GM19372 (cell line): ENCODE measurements at regions not wholly inside any gene's neighbourhood (a gene's known extent, or its start where the extent isn't known, plus 50 kb on each side); places are given as distances from the start of the nearest gene placed in this dataset.
"Not testable (repeated sequence)": the region's sequence is repeated elsewhere in the genome, so short reads cannot be mapped to it uniquely, and the experiment has no call there.

Experiments used
- ATAC-seq: cut with Tn5 transposase; IDR thresholded peaks from one replicate; pipeline ENCODE4 v1.9.1; 2021; ENCODE audit warnings: mild to moderate bottlenecking, low read depth, moderate library complexity; ENCODE audit not compliant: unreplicated experiment

DNA sequence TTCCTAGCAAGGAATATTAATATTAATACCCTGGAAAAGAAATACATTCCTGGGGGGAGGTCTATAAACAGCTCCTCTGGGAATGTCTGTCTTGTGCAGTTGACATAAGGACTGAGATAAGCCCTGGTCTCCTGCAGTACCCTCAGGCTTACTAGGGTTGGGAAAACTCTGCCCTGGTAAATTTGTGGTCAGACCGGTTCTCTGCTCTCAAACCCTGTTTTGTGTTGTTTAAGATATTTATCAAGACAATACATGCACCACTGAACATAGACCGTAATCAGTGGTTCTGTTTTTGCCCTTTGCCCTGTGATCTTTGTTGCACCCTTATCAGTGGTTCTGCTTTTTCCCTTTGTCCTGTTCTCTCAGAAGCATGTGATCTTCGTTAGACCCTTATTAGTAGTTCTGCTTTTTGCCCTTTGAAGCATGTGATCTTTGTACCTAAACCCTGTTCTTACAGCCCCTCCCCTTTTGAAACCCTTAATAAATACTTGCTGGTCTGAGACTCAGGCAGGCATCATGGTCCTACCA, 112.3 kb upstream of the CRBN start:
- ATAC-seq = not testable (repeated sequence)

DNA sequence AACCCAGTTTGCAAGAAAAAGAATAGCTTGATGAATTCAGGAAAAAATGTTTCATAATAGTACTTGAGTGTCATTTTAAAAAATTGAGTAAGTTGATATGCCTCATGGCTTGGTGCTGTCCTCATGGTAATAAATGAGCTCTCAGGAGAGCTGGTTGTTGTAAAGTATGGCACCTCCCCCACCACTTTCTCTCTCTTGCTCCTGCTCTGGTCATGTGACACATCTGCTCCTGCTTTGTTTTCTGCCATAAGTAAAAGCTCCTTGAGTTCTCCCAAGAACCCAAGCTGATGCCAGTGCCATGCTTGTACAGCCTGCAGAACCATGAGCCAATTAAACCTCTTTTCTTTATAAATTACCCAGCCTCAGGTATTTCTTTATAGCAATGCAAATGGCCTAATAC, 108.8 kb upstream of the CRBN start:
- no peak for ATAC-seq

DNA sequence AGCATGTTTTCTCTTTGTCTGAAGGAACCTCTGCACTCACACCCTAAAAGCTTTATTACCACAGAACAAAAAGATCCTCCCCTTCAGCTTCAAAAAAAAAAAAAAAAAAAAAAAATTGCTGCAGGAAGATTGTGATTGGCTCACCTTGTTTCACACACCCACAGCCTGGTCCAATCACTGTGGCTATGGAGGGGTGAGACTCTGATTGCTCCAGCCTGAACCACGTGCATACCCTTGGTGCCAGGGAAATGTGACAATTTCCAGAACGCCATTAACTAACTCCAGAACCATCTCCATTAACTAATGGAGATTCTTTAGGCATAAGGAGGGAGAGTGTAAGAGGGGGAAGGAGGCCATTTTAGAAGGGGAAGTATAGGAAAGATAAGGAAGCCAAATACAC, 106.5 kb upstream of the CRBN start:
- no peak for ATAC-seq

DNA sequence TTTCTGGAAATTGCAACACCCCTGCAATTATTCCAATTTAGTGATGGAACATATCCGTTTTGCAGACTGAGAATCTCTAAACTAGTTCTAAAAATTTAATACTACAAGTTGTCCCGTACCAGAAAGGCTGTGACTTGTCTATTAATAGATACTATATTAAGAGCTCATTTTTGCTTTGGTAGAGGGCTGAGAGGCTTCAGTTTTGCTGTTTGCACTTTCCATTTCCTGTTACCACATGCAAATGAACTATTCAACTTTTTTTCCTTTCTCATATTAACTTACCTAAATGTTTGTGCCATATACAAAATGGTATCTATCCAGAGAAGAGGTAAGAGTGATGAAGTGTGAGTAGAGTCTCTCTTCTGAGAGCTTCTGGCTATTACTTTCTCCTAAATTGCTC, 101.5 kb upstream of the CRBN start:
- ATAC-seq = peak; percentile 65

DNA sequence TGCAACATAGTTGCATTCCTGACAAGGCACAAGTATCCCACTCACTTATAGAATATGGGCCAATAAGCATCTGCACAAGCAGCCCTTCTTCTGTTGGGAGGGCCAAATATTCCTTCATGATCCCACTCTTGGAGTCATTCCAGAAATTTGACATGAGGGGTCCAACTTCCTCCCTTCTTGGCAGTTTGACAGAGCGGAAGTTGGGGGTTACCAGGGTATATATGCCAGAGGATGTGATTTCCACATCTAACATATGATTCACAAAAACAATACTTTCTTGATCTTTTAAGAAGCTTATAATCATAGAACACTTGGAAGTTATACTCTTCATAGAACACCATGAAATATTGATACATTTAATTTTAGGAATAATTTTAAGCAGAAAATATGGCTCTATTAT, 100.9 kb upstream of the CRBN start:
- ATAC-seq = no peak

DNA sequence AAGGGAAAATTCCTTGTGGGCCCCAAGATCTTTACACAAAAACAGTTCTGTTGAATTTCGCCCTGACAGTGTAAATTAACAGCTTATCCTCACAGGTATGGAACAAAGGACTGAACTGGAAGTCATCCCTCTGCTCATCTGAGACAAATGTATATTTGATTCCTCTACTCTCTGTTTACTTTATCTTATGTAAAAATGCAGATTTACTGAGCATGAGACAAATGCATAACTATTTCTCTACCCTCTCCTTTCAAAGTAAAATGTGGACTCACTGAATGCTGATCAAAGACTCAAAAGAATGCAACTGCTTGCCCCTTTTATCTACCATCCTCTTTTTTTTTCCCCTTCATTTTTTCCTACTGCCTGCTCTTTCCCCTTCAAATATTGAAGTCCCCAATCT, 98.6 kb upstream of the CRBN start:
- ATAC-seq = no peak

DNA sequence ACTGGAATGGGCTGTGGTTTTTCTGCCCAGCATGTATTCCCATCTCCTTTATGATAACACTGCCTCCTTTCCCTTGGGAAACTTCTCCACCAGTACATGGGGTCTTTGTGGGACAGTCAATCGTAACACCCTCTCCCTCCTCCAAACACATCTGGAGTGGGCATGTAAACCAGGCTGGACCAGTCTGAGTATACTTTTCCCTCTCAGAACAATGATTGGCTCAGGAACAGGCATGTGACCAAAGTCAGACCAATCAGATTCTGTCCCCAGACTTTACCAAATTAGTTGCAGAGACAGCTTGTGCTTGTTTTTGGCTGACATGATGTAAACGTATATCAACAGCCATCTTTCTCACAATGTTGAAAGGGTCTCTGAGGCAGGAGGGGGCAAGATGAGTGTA, 97.1 kb upstream of the CRBN start:
- ATAC-seq = no peak

DNA sequence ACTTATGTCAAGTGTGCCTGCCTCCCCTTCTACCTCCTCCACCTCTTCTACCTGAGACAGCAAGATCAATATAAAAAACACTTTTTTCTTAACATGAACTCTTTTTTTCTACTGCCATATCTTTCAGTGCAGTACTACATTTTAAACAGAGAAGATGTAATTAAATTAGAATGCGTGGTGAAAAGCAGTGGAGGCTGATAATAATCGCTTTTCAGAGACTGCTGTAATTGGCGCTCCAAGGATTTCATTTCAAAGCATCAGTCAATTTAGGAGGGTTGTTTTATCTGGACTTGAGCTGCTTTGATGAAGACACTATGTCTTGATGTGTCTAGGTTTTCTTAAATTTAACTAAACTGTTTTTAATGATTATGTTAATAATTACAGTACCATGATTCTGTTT, 85.3 kb upstream of the CRBN start:
- no peak for ATAC-seq

DNA sequence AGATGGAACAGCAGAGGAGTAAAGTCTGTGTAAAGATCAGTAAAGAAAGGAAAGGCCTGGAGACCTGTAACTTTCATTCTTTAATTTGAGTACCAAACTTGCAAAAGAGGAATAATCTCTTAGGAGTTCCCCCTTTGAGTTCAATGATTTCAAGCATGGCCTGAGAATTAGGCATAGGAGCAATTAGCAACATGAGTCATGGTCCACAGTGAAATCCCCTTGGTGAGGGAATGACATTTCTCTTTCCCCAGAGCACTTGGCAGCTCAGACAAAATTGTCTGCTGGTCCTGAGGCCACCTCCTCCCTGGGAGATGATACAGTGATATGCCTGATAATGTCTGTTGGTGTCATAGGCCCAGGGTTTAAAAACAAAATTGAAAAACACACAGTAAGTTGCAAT, 81.4 kb upstream of the CRBN start:
- no peak for ATAC-seq

DNA sequence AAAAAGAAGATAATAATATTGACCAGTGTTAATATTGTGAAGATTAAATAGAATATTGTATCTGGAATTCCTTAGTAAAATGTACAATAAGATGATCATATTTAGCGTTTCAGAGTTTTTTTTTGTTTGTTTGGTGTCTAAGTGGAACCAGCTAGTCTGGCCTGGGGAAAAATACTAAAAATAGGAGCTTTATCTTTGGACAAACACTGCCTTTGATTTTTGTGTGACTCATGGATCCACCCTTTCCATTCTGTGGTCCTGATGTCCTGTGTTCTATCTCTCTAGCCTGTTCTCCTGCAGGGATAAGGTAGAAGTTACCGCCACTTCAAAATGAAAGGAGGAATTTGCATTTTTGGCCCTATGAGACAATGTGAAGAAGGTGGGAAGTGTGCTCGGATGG, 79.7 kb upstream of the CRBN start:
- ATAC-seq = no peak

DNA sequence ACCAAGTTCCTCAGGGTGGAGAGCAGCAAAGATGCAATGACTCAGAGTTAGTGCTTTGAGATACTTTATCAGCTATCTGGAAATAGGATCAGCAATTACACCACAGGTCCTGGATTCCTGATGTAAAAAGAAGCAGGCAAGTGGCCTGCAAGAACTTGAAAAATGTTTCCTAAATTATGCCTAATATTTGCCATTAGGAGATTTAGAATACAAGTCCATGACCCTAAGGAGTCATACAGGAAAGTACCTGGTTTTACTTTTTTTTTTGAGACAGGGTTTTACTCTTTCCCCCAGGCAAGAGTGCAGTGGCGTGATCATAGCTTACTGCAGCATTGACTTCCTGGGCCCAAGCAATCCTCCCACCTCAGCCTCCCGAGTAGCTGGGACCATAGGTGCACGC, 78.8 kb upstream of the CRBN start:
- ATAC-seq = no peak

DNA sequence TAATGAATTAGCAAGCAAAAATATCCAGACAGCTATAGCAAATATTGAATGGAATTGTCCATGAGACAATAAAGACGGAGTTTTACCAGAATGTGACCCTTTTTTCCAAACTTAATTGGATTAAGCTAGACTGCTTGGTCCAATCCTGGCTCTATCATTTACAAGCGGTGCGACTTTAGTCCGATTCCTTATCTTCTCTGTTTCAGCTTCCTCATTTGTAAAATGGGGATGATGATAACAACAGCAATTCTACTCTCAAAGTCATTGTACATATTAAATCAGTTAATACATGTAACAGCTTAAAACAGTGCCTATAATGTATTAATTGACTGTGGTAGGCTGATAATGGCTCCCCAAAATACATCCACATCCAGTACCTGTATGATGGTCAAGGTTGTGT, 62.1 kb upstream of the CRBN start:
- ATAC-seq = no peak

DNA sequence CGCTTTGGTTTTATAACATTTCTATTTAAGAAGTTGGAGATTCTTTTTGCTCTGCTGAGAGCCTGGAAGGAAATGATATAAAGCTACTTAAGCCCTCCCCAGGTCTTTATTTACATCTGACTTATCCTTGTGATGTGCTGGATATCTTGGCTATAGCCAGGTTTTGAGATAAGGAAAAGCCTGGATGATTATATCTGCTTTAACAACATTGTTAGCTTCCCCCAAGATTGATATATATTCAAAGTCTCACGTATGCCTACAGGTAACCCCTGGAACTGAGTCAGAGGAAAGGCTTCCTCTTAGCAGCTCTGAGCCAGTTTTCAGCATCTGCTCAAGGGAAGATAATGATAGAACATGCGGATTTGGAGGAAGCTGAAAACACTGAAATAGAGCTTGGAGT, 61.5 kb upstream of the CRBN start:
- no peak for ATAC-seq

DNA sequence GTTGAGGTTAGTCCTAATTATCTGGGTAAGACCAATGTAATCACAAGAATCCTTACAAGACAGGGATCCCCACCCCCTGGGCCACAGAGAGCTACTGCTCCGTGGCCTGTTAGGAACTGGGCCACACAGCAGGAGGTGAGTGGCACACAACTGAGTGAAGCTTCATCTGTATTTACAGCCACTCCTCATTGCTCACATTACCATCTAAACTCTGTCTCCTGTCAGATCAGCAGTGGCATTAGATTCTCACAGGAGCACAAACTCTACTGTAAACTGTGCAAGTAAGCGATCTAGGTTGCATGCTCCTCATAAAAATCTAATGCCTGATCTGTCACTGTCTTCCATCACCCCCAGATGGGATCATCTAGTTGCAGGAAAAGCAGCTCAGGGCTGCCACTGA, 58.5 kb upstream of the CRBN start:
- no peak for ATAC-seq

DNA sequence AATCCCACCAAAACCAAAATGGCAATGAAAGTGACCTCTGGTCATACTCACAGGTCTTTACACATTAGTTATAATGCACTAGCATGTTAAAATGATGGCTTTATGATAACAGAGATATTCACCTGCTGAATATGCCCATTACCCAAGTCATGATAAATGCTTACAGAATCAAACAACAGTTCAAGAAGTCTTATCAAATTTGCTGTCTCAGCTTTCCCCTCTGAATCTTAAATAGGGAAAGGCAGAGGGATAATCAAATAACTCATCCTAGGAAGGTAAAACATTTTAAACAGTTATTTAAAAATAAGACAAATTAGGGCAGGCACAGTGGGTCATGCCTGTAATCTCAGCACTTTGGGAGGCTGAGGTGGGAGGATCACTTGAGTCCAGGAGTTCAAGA, 52.8 kb upstream of the CRBN start:
- ATAC-seq = no peak
